ENCODE measurements at regions not wholly inside any gene's neighbourhood (a gene's known extent, or its start where the extent isn't known, plus 50 kb on each side); places are given as distances from the start of the nearest gene placed in this dataset.

- intact Hi-C loops (cut with micrococcal nuclease; ENCODE audit: unreplicated experiment), result no loop called here
- Histone ChIP-seq H3K9me2 (ENCODE audit: insufficient read depth, low read length) (no peaks in the 10 kb centered on the region), H3K27ac (ENCODE audit: low read depth, low read length, poor library complexity, severe bottlenecking) (no peak overlapping the region), H2AFZ (ENCODE audit: low read length) (no peak overlapping the region), H4K20me1 (ENCODE audit: insufficient read depth, low read length) (no peaks in the 10 kb centered on the region), H3K36me3 (ENCODE audit: insufficient read depth, low read length) (no peaks in the 10 kb centered on the region), H3K9me3 (ENCODE audit: low read length) (no peaks in the 10 kb centered on the region), H3K4me3 (ENCODE audit: low read depth, low read length, poor library complexity, severe bottlenecking) (no peak overlapping the region), H3K4me2 (ENCODE audit: low read length) (no peak overlapping the region), H3K4me1 (ENCODE audit: insufficient read depth, low read length, poor library complexity, severe bottlenecking) (no peaks in the 10 kb centered on the region), H3K79me2 (ENCODE audit: insufficient read depth, low read depth, low read length) (no peaks in the 10 kb centered on the region)
- DNase-seq (ENCODE audit: low spot score), result no peak
- ChIA-PET POLR2A (interaction anchor here (0.5 kb wide), 1 partner anchor 10 kb away, joined by 3 read pairs; no protein-coding TSS in a partner anchor), CTCF (ENCODE audit: unreplicated experiment) (no interaction called here)
- BruUV-seq (replicated peaks), result no TSS peak
- TF ChIP-seq, protein P1, sequence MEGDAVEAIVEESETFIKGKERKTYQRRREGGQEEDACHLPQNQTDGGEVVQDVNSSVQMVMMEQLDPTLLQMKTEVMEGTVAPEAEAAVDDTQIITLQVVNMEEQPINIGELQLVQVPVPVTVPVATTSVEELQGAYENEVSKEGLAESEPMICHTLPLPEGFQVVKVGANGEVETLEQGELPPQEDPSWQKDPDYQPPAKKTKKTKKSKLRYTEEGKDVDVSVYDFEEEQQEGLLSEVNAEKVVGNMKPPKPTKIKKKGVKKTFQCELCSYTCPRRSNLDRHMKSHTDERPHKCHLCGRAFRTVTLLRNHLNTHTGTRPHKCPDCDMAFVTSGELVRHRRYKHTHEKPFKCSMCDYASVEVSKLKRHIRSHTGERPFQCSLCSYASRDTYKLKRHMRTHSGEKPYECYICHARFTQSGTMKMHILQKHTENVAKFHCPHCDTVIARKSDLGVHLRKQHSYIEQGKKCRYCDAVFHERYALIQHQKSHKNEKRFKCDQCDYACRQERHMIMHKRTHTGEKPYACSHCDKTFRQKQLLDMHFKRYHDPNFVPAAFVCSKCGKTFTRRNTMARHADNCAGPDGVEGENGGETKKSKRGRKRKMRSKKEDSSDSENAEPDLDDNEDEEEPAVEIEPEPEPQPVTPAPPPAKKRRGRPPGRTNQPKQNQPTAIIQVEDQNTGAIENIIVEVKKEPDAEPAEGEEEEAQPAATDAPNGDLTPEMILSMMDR (conservative IDR thresholded peaks at IDR 0.05; ENCODE audit: low read length), result no peak
- no peak for TF ChIP-seq EZH2phosphoT487 (IDR thresholded peaks at IDR 0.05; ENCODE audit: borderline replicate concordance, low read depth, low read length)
Observed at GRCh38 chr19:31518216-31519020, 169.2 kb upstream of the TSHZ3 start.

- Histone ChIP-seq H3K79me2 (ENCODE audit: insufficient read depth, low read depth, low read length) (no peaks in the 10 kb centered on the region), H2AFZ (ENCODE audit: low read length) (no peak overlapping the region), H3K9me2 (ENCODE audit: insufficient read depth, low read length) (no peaks in the 10 kb centered on the region), H3K4me3 (ENCODE audit: low read depth, low read length, poor library complexity, severe bottlenecking) (no peak overlapping the region), H3K27ac (ENCODE audit: low read depth, low read length, poor library complexity, severe bottlenecking) (no peak overlapping the region), H3K4me1 (ENCODE audit: insufficient read depth, low read length, poor library complexity, severe bottlenecking) (no peaks in the 10 kb centered on the region), H3K9me3 (ENCODE audit: low read length) (no peaks in the 10 kb centered on the region), H4K20me1 (ENCODE audit: insufficient read depth, low read length) (no peaks in the 10 kb centered on the region), H3K36me3 (ENCODE audit: insufficient read depth, low read length) (no peaks in the 10 kb centered on the region), H3K4me2 (ENCODE audit: low read length) (no peak overlapping the region)
- intact Hi-C loops (cut with micrococcal nuclease; ENCODE audit: unreplicated experiment), result no loop called here
- BruUV-seq (replicated peaks), result no TSS peak
- no peak for TF ChIP-seq EZH2phosphoT487 (IDR thresholded peaks at IDR 0.05; ENCODE audit: borderline replicate concordance, low read depth, low read length)
- TF ChIP-seq, protein P1 (conservative IDR thresholded peaks at IDR 0.05; ENCODE audit: low read length), result no peak
- no peak for DNase-seq (ENCODE audit: low spot score)
- POLR2A ChIA-PET, result no interaction called here
- CTCF ChIA-PET (ENCODE audit: unreplicated experiment), result no interaction called here
Observed at GRCh38 chr19:31519256-31519655, 170.0 kb upstream of the TSHZ3 start.

DNA sequence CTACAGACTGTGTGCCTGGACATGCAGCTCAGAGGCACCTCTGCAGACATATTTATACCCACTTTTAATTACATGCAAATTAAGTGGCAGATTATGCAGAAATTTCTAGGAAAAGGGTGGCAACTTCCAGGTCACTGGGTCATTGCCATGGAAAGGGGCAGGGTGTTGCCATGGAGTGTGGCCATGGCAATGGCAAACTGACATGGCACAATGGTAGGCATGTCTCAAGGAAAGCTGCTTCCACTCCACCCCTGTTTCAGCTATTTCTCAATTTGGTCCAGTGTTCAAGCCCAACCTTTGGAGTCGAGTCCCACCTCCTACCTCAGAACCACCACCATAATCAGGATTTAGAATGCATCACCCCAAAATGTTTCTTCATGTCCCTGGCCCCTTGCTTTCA lies 170.7 kb upstream of the TSHZ3 start:
- no peaks in the 10 kb centered on the region for H3K79me2 ChIP-seq (ENCODE audit: insufficient read depth, low read depth, low read length)
- H3K36me3 ChIP-seq (ENCODE audit: insufficient read depth, low read length), result no peaks in the 10 kb centered on the region
- H3K4me3 ChIP-seq (ENCODE audit: low read depth, low read length, poor library complexity, severe bottlenecking), result no peak overlapping the region
- TF ChIP-seq EZH2phosphoT487 (IDR thresholded peaks at IDR 0.05; ENCODE audit: borderline replicate concordance, low read depth, low read length), result no peak
- TF ChIP-seq, protein P1 (conservative IDR thresholded peaks at IDR 0.05; ENCODE audit: low read length), result no peak
- intact Hi-C loops (cut with micrococcal nuclease; ENCODE audit: unreplicated experiment), result no loop called here
- no peak overlapping the region for H3K4me2 ChIP-seq (ENCODE audit: low read length)
- H3K9me3 ChIP-seq (ENCODE audit: low read length), result no peaks in the 10 kb centered on the region
- no peaks in the 10 kb centered on the region for H3K9me2 ChIP-seq (ENCODE audit: insufficient read depth, low read length)
- H4K20me1 ChIP-seq (ENCODE audit: insufficient read depth, low read length), result no peaks in the 10 kb centered on the region
- no peak overlapping the region for H3K27ac ChIP-seq (ENCODE audit: low read depth, low read length, poor library complexity, severe bottlenecking)
- no peak overlapping the region for H2AFZ ChIP-seq (ENCODE audit: low read length)
- DNase-seq (ENCODE audit: low spot score), result no peak
- no TSS peak for BruUV-seq (replicated peaks)
- no peaks in the 10 kb centered on the region for H3K4me1 ChIP-seq (ENCODE audit: insufficient read depth, low read length, poor library complexity, severe bottlenecking)
- ChIA-PET POLR2A (no interaction called here), CTCF (ENCODE audit: unreplicated experiment) (no interaction called here)
